ENCODE measurements at regions not wholly inside any gene's neighbourhood (a gene's known extent, or its start where the extent isn't known, plus 50 kb on each side); places are given as distances from the start of the nearest gene placed in this dataset.

DNA sequence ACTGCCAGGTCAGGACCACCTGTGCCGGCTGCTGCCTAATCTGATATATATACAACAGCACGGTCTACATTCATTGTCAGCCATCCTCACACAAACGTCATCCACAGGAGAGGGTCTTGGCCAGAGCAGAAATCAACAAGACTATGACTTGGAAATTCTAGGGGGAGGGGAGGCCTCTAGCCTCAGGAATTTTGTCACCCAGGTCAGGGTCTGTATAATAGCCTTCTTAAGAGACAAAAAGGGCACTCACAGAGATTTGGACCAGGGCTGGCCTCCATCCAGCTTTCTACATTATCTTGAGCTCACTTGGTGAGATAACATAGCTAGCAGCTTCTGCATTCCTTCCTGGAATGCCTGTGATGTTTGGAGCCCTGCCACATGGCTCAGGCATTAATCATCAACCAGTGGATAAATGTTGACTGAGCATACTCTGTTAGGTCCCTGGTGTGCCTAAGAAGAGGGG, 50.4 kb upstream of the CTIF start:
- DNase-seq: no peak

DNA sequence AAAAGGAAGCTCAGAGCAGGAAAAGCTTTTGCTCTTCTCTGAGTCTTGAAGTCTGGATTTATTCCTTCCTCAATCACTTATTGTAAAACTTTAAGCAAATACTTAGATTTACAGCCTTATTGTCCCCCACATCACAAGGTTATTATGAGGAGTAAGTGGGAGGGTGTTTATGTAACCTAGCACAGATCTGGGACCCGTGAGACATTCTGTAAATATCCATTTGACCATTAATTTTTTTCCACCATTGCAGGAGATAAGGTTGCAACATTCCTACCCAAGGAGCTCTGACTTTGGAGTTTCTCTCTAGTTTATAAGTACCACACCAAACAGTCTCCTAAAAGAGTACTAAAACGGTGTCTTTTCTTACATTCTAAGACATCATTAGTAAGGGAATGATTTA, 52.1 kb upstream of the CTIF start:
- no peak for DNase-seq

DNA sequence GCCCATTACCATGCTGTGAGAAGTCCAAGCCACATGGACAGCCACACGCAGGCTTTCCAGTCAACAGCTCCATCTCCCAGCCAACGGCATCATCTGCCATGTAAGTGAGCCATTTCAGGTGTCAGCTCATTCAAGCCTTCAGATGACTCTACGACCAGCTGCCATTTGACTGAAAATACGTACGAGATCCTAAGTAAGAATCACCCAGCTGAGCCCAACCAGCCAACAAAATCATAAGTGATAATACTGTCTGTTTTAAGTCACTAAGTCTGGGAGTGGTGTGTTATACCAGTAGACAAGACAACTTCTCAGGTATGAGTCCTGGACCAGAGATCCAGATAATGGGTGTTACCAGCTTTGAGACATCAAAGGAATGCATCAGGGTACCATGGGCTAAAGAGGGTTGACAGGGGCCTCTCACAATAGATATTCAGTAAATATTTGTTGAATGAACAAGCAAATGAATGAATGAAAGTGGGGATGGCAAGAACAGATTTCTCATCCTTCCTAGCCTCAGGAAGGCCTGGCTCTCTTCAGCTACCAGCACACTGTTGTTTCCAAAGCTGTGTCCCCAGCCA, 52.9 kb upstream of the CTIF start:
- no peak for DNase-seq

DNA sequence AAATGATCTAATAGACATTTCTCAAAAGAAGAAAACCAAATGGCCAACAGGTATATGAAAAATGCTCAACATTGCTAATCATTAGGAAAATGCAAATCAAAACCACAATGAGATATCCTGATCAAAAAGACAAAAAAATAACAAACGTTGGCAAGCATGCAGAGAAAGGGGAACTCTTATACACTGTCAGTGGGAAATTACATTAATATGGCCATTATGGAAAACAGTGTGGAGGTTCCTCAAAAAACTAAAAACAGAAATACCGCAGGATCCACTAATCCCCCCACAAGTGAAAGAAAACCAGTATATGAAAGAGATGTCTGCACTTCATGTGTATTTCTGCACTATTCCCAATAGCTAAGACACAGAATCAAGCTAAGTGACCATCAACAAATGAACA, 57.7 kb upstream of the CTIF start:
- DNase-seq: peak; percentile 73

DNA sequence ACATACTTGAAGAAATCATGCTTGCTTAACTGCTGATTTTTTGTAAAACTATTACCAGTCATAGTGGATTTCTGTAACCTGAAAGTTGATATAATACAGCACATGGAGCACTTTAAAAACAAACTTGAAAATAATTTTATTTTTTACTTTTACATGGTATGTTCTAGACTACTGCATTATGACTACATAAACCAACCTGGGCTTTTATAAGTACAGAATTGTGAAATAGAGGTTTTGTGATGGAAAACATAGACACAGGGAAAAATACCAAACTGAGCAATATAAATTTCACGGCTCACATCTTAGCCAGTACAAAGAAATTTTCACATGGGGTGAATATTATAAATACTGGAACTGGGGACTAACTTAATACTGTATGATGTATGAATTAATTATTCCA, 59.3 kb upstream of the CTIF start:
- no peak for DNase-seq

DNA sequence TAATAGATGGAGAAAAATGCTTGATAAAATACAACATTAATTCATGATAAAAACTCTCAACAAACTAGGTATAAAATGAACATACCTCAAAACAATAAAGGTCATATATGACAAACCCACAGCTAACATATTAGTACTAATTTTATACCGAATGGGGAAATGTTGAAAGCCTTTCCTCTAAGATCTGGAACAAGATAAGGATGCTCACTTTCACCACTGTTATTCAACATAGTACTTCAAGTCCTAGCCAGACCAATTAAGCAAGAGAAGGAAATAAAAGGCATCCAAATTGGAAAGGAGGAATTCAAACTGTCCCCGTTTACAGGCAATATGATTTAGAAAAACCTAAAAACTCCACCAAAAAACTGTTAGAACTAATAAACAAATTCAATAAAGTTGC, 61.5 kb upstream of the CTIF start:
- no peak for DNase-seq

DNA sequence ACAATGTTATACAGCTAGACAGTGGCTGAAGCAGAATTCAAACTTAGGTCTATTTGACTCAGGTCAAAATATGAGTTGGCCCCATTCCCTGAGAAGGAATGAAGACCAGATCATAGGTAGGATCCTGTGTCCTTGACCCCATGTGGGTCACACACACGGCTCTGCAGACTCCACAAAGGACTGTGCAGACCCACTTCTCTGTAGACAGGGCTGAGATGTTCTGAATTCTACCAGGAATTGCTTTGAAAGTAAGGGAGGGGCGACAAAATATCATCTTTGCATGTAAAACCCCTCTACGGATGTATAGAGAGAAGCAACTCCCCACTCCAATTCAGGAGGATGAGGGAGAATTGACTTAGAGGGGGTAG, 62.3 kb upstream of the CTIF start:
- DNase-seq: no peak

DNA sequence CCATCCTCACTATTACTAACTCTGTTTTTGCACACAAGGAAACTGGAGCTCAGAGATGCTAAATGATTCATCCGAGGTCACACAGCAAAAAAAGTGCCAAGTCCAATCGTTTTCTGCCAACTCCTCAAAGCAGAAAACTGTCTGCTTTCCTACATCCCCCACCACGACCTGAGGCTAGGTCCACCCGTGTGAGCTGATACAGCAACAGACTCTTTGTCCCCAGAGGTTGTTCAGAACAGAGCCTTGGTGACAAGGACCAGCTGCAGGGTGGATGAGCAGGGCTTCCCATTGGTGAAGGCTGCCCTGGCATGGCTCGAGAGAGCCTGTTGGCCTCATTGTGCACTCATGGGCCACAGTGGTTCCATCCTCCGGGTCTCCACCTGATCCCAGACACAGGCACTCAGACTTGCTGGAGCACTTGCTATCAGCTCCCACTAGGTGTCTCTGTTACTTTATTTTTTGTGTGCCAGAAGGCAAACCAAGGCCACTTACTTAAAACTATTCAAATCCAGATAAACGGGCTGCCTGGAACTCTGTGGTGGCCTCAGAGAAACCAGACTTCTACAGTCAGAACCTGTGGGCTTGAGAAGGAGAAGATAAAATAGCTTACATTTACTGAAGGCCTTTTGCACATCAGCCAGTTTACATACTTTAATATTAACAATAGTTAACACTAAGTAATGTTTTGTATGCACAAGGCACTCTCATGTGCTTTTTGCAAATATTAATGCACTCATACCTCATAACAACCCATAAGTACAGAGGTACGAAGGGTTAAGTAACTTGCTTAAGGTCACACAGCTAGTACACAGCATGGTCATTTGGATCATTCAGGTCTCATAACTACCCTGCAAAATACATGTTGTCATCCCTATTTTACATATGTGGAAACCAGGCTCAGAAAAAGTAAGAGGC, 62.9 kb upstream of the CTIF start:
- DNase-seq: peak; percentile 65

DNA sequence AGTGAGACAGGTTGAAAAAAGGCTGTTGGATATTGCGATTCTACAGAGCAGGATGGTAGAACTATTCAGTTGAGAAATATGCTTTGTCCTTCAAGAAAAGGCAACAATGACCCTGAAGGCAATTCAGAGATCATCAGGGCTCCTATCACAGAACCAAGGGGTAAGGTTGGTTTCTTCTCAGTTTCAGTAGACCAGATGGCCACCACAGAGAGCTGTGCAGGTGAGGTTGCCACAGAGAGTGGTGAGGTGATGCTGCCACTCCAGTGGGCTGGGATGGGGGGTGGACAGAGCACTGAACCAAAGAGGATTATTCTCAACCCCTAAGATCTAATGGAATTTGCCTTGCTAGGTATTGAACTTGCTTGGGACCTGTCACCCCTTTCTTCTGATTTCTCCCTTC, 64.6 kb upstream of the ZBTB7C start:
- no peak for DNase-seq

DNA sequence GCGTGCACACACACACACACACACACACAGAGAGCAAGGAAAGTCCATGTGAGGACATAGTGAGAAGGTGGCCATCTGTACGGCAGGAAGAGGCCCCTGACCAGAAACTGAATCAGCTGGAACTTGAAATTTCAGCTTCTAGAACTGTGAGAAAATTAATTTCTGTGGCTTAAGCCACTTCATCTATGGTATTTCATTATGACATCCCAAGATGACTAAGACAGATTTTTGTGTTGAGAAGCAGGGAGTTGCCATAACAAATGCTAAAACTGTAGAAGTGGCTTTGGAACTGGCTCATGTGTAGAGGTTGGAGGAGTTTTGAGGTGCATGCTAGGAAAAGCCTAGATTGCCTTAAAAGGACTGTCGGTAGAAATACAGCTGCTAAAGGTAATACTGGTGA, 63.4 kb upstream of the ZBTB7C start:
- peak; percentile 7 for DNase-seq

DNA sequence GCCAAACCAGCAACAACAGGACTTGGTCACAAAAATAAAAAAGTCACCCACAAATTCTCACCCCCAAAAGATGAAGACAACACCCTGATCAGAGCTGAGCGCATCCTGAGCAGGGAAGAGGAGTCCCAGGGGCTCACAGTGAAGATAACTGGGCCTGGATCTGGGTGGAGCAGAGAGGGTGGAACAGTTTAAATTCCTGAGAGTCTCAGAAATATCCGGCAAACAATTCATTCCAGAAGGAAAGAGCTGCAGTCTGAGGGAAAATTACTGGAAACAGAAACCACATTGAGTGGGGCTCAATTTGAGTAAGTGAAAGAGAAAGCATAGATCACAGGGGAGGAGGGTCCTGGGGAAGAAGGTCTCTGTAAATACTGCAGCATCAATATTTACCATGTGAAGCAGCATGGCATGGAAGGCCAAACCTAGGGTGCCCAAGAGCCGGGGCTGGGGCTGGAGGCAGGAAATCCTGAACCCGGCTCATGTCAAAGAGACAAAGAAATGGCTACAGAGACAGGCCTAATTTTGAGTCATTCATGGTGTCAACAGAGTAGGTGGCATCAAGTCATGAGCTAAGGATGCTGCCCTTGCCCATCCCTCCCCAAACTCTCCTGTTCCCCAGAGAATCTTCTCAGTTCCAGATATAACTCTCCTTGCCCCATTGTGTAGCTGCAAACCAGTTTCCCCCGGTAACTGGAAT, 61.4 kb upstream of the ZBTB7C start:
- DNase-seq: no peak

DNA sequence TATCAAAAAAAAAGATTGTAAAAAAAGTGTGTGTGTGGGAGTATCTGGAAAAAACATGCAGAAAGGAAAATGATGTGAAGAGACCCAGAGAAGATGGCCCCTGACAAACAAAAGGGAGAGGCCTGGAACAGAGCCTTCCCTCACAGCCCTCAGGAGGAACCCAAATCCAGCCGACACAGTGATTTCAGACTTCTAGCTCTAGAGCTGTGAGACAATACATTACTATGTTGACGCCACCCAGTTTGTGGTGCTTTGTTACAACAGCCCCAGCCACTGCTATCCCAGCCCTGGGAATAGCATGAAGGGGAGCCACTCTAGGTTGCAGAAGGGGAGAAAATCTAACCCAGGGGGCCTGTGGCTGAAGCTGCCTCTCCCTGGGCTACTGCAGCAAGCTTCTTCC, 59.0 kb upstream of the ZBTB7C start:
- no peak for DNase-seq

DNA sequence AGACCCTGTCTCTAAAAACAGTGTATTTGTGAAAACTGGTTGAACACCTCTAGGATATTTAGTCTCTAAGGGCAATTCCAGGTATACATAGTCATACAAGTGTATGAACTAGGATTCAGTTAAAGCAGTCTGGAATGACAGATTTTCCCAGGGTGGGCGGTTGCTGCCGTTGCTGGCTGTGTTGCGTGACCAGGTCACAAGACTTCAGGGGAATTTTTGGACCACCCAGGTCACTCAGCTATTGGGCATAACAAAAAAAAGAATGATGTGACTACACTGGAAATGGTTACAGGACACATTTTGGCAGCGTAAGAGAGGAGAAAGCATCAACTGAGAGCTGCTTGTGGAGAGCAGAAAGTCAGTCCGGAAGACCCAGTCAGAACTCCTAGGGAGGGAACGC, 58.0 kb upstream of the ZBTB7C start:
- no peak for DNase-seq

DNA sequence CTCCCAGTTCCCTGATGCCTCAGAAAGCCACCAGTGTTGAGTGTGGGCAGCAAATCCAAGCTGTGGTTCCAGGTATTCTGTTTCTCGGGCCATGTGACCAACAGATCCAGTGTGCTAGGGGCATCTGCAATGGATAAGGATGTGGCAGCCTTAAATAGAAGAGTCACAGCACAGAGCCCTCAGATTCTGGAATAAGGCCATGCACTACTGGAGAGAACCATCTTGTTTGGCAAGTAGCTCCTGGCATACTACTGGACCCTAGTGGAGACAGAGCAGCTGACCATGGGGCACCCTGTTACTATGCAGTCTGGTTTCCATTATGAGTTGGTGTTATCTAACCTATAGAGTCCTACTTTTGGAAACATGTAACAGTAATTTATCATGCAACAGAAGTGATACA, 53.3 kb upstream of the ZBTB7C start:
- DNase-seq: no peak

DNA sequence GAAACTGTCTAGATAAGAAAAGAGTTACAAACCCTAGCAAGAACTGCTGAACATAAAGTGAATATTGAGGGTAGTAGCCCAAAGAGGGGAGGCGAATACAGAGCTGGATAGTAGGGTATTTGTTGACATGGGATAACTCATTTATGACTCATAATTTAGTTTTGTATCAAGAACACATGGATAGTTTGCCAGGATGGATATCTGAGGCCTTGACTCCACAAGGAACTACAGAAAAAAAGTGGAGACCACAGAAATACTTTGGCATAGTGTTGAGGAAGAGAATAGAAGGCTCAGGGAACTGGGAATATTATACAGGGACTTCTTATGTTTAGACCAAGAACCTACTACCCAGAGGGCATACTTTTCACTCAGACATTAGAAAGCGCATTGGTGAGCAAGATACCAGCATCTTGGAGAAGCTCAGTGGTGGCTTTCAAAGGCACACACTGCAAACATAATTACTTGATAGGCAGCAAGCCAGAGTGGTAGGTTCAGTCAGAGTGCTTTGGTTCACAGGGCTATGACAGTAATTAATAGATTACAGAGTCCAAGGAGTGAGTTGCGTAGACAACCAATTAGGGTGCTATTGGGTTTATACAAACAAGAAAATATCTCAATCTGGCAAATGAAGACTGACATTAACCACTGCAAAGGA, 51.9 kb upstream of the ZBTB7C start:
- no peak for DNase-seq

DNA sequence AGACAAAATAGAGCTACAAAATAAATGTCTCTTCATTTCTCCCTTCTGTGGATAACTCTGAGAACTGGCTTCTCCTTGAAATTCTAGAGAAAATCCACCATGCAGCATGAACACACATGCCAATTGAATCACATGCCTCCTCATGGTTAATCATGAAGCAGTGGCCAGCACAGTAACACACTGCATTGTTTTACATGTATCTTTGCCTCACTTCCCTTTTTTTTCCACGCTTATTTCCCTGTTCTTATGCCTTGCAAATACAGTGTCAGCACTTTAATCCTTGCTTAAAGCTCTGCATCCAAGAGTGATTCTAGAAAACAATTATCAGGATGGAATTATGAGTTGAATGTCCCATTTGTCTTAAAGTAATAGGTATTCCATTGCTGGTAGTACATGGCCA, 50.3 kb upstream of the ZBTB7C start:
- DNase-seq: peak; percentile 80

DNA sequence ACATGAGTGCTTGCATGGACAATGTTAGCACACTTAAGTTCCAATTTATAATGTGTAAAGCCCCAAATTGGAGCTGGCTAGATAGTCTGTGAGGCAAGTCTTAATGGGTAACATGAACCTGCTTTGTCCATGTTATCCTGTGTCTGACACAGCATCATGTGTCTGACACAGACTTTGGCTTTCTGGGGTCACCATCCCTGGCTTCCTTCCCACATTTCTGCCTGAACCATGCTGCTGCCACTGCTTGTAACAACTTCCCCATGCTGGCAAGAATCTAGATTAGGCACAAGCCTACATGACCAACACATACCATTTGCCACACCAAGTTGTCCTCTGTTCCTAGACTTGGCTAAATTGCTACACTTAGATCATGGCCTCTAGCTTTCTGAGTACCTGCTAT, 49.8 kb upstream of the ZBTB7C start:
- peak; percentile 40 for DNase-seq
